Panc1 (cell line): ENCODE measurements at regions not wholly inside any gene's neighbourhood (a gene's known extent, or its start where the extent isn't known, plus 50 kb on each side); places are given as distances from the start of the nearest gene placed in this dataset.

ENCODE experiments used
- CTCF ChIP-seq: fragments of 450-650 bp; IDR thresholded peaks from 2 replicates; pipeline ENCODE4 v1.5.1; 2017; ENCODE audit warnings: mild to moderate bottlenecking
- SIN3A ChIP-seq: IDR thresholded peaks from 2 replicates; pipeline ENCODE4 v1.6.1; 2012; ENCODE audit warnings: low read depth, mild to moderate bottlenecking, low read length, moderate library complexity, borderline replicate concordance; ENCODE audit not compliant: insufficient read depth
- TCF7L2 ChIP-seq: IDR thresholded peaks from 2 replicates; pipeline ENCODE4 v1.6.1; 2011; ENCODE audit warnings: mild to moderate bottlenecking, low read depth, low read length, inconsistent platforms

- TF ChIP-seq CTCF (no peak), TCF7L2 (no peak), SIN3A (no peak)
Observed at GRCh38 chr4:161132715-161133425, 1030.9 kb downstream of the FSTL5 start.
